Endothelial cell of umbilical vein (primary cell): ENCODE measurements at regions not wholly inside any gene's neighbourhood (a gene's known extent, or its start where the extent isn't known, plus 50 kb on each side); places are given as distances from the start of the nearest gene placed in this dataset.

Experiments used
- BruUV-seq: library from RNA; stranded (reverse); fragments of 400-500 nt; replicated peaks from 2 replicates; lab custom pipeline; 2021; lab: Mats Ljungman, UMichigan
- CTCF ChIA-PET: fragments of 300-600, 350-600 bp; sonication (Branson Sonifier 250); formaldehyde crosslinking; loops from one replicate; lab custom pipeline; 2021; ENCODE audit warnings: antibody characterized with exemption, inconsistent platforms; lab: Charles Lee
- POLR2A ChIA-PET: fragments of 300-600, 350-600 bp; sonication (Branson Sonifier 250); formaldehyde crosslinking; loops from one replicate; lab custom pipeline; 2021; ENCODE audit warnings: antibody characterized with exemption, inconsistent platforms; lab: Charles Lee
- DNase-seq: peaks from one replicate; pipeline ENCODE4 v3.0.0-alpha.2; 2011; ENCODE audit warnings: low read depth, low spot score
- FAIRE-seq: peaks from 2 replicates; lab custom pipeline; 2011; peaks lifted over from hg19 to GRCh38; lab: Jason Lieb, UNC
- H2AFZ ChIP-seq: 2 replicates; pipeline ENCODE4 v1.6.0; 2012; ENCODE audit warnings: low read depth, low read length, control low read depth, inconsistent platforms
- H3K27ac ChIP-seq: 2 replicates; pipeline ENCODE4 v1.5.1; 2011; ENCODE audit warnings: low read depth, mild to moderate bottlenecking, control low read depth, low read length, moderate library complexity; ENCODE audit not compliant: insufficient read depth
- H3K27me3 ChIP-seq, 2 experiments: 2 replicates each; pipeline versions ENCODE4 v1.6.0 to v1.6.1; 2011; ENCODE audit warnings: low read length in 2 of 2, mixed read lengths in 1 of 2; ENCODE audit not compliant: control insufficient read depth in 2 of 2, insufficient read depth in 2 of 2
- H3K36me3 ChIP-seq, 2 experiments: 2 replicates in 1 of 2; 3 replicates in 1 of 2; pipeline ENCODE4 v1.5.1; 2011; ENCODE audit warnings: low read length in 2 of 2, mild to moderate bottlenecking in 1 of 2, moderate library complexity in 1 of 2; ENCODE audit not compliant: control insufficient read depth in 2 of 2, insufficient read depth in 2 of 2; ENCODE audit errors: extremely low read depth in 1 of 2
- H3K4me1 ChIP-seq: 3 replicates; pipeline ENCODE4 v1.5.1; 2011; ENCODE audit warnings: mild to moderate bottlenecking, low read length; ENCODE audit not compliant: control insufficient read depth, insufficient read depth; ENCODE audit errors: extremely low read depth
- H3K4me2 ChIP-seq: 2 replicates; pipeline ENCODE4 v1.6.1; 2011; ENCODE audit warnings: low read length, control low read depth, mixed read lengths; ENCODE audit not compliant: insufficient read depth
- H3K4me3 ChIP-seq, 3 experiments: fragments of 200-600 bp in 1 of 3; sonication (generic), shearing (Covaris generic) in 1 of 3; replicated peaks in 1 of 3; 2 replicates each; pipeline ENCODE4 v1.5.1; 2011 to 2016; ENCODE audit warnings: control low read depth in 3 of 3, low read length in 3 of 3, mild to moderate bottlenecking in 2 of 3, inconsistent platforms in 1 of 3, low read depth in 1 of 3, moderate library complexity in 1 of 3; ENCODE audit not compliant: insufficient read depth in 1 of 3
- H3K79me2 ChIP-seq: 2 replicates; pipeline ENCODE4 v1.6.0; 2012; ENCODE audit warnings: low read length, inconsistent platforms; ENCODE audit not compliant: control insufficient read depth, insufficient read depth
- H3K9ac ChIP-seq: replicated peaks from 2 replicates; pipeline ENCODE3; 2011; ENCODE audit warnings: low read length, control low read depth; ENCODE audit not compliant: insufficient read depth; ENCODE audit errors: extremely low read depth
- H3K9me1 ChIP-seq: replicated peaks from 3 replicates; pipeline ENCODE4 v1.6.0; 2011; ENCODE audit warnings: mild to moderate bottlenecking, low read length; ENCODE audit not compliant: control insufficient read depth, insufficient read depth; ENCODE audit errors: extremely low read depth
- H3K9me3 ChIP-seq: replicated peaks from 2 replicates; pipeline ENCODE4 v1.5.1; 2012; ENCODE audit warnings: low read length, inconsistent platforms; ENCODE audit not compliant: control insufficient read depth, insufficient read depth
- H4K20me1 ChIP-seq: replicated peaks from 2 replicates; pipeline ENCODE3; 2011; ENCODE audit warnings: mild to moderate bottlenecking, low read length; ENCODE audit not compliant: control insufficient read depth, insufficient read depth; ENCODE audit errors: extremely low read depth
- CTCF ChIP-seq, 2 donors: IDR thresholded peaks; 1 replicate in 1 of 2; 2 replicates in 1 of 2; pipeline ENCODE4 v1.5.1; 2011; ENCODE audit warnings: low read length in 2 of 2, mild to moderate bottlenecking in 2 of 2, moderate library complexity in 2 of 2, control low read depth in 1 of 2, inconsistent platforms in 1 of 2, low read depth in 1 of 2; ENCODE audit not compliant: insufficient read depth in 1 of 2; ENCODE audit errors: extremely low read depth in 1 of 2
- FOS ChIP-seq: IDR thresholded peaks from 2 replicates; pipeline ENCODE4 v1.6.1; 2011; ENCODE audit warnings: mild to moderate bottlenecking, low read length, moderate library complexity, borderline replicate concordance; ENCODE audit not compliant: insufficient read depth
- GATA2 ChIP-seq: IDR thresholded peaks from 2 replicates; pipeline ENCODE4 v1.7.0; 2011; ENCODE audit warnings: low read depth, mild to moderate bottlenecking, moderate library complexity, mixed read lengths, low read length; ENCODE audit not compliant: insufficient read length, insufficient read depth
- JUN ChIP-seq: IDR thresholded peaks from 2 replicates; pipeline ENCODE4 v1.6.1; 2011; ENCODE audit warnings: borderline replicate concordance, low read depth; ENCODE audit not compliant: insufficient read length, insufficient read depth
- MYC ChIP-seq: IDR thresholded peaks from one replicate; pipeline ENCODE4 v1.6.1; 2011; ENCODE audit warnings: mild to moderate bottlenecking, low read depth, low read length
- POLR2A ChIP-seq: IDR thresholded peaks from 2 replicates; pipeline ENCODE4 v1.6.1; 2012; ENCODE audit warnings: low read depth, mild to moderate bottlenecking, control low read depth, low read length
- POLR2AphosphoS5 ChIP-seq: IDR thresholded peaks from 2 replicates; pipeline ENCODE4 v1.6.1; 2012; ENCODE audit warnings: low read depth, mild to moderate bottlenecking, control low read depth, low read length, moderate library complexity; ENCODE audit not compliant: insufficient read depth
- dilution Hi-C: fragments of 300-500 bp; cut with MboI; formaldehyde crosslinking; loops from one replicate; pipeline ENCODE4 v1.15.0; 2019; ENCODE audit warnings: low sequenced_read_pairs; ENCODE audit not compliant: extremely low pct_ligation_motif_present
- intact Hi-C: fragments of 100-400 bp; cut with micrococcal nuclease; formaldehyde crosslinking; loops from one replicate; pipeline ENCODE4 v1.10.0; 2022

GRCh38 chr9:82567953-82568352 is 495.0 kb downstream of the RASEF start:
- CTCF ChIA-PET = no interaction called here
- FAIRE-seq = no peak

More at GRCh38 chr9:82567953-82568352, 495.0 kb downstream of the RASEF start:
- no TSS peak for BruUV-seq
- Histone ChIP-seq H3K79me2 (no peaks in the 10 kb centered on the region), H3K4me2 (no peak overlapping the region), H3K4me3 (no peak overlapping the region), H4K20me1 (no peaks in the 10 kb centered on the region), H3K9me1 (no peaks in the 10 kb centered on the region), H3K9ac (no peak overlapping the region), H3K27me3 (no peaks in the 10 kb centered on the region), H3K9me3 (no peaks in the 10 kb centered on the region), H3K4me1 (no peaks in the 10 kb centered on the region), H3K36me3 (no peaks in the 10 kb centered on the region), H3K27ac (no peak overlapping the region), H2AFZ (no peak overlapping the region)
- intact Hi-C loops (no loop called here), dilution Hi-C loops (no loop called here)
- DNase-seq = no peak
- POLR2A ChIA-PET = no interaction called here
- TF ChIP-seq POLR2A = no peak
- no peak for TF ChIP-seq JUN
- no peak for TF ChIP-seq POLR2AphosphoS5
- TF ChIP-seq GATA2 = no peak
- TF ChIP-seq FOS = no peak
- TF ChIP-seq MYC = no peak
- no peak for TF ChIP-seq CTCF (IDR thresholded peaks at IDR 0.05; ENCODE audit: extremely low read depth in 1 of 2, insufficient read depth in 1 of 2, low read depth in 1 of 2, low read length in 2 of 2)
